ENCODE measurements at regions not wholly inside any gene's neighbourhood (a gene's known extent, or its start where the extent isn't known, plus 50 kb on each side); places are given as distances from the start of the nearest gene placed in this dataset.

GRCh38 chr2:20507166-20507692 lies 60.4 kb downstream of the RHOB start:
- Histone ChIP-seq H3K4me1 (peaks cover 0 to 6% (median 3%) of the 10 kb centered on the region in 4 donors), H3K27ac (no peak overlapping the region), H3K36me3 (no peaks in the 10 kb centered on the region), H3K9me3 (no peaks in the 10 kb centered on the region), H3K27me3 (no peaks in the 10 kb centered on the region), H3K4me3 (no peak overlapping the region)
- 60 to 68% methylated on average over 5 of the region's 5 CpGs for WGBS, 2 donors
- TF ChIP-seq EP300 (IDR thresholded peaks at IDR 0.05) = no peak
- TF ChIP-seq POLR2AphosphoS5 (IDR thresholded peaks at IDR 0.05) = no peak
- no peak for TF ChIP-seq CTCF (IDR thresholded peaks at IDR 0.05)
- TF ChIP-seq POLR2A (IDR thresholded peaks at IDR 0.05) = no peak
- ATAC-seq (ENCODE audit: low FRiP score in 2 of 2) = peak in 1 of 2 donors; percentile 5
- DNase-seq = no peak

DNA sequence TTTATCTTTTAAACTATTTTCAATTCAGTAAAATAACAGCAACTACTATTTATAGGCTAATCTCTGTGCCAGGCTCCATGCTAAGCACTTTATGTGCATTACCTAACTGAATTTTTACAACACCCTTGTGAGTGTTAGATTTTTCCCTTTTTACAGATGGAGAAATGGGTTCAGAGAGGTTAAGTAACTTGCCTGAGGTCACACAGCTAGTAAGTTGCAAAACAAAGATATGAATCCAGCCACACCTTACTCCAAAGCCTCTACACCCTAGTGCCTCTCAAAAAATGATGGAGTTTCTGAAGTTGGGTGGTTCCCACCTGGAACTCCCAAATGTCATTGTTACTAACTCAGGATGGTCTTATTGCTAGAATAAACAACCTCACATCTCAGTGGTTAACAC lies 60.8 kb downstream of the RHOB start:
- TF ChIP-seq EP300 (IDR thresholded peaks at IDR 0.05) (no peak), POLR2A (IDR thresholded peaks at IDR 0.05) (no peak), POLR2AphosphoS5 (IDR thresholded peaks at IDR 0.05) (no peak), CTCF (IDR thresholded peaks at IDR 0.05) (no peak)
- H3K27me3 ChIP-seq = no peaks in the 10 kb centered on the region
- no peak for DNase-seq
- H3K27ac ChIP-seq = no peak overlapping the region
- no peak overlapping the region for H3K4me3 ChIP-seq
- H3K4me1 ChIP-seq = peaks cover 0 to 6% (median 3%) of the 10 kb centered on the region in 4 donors
- no peaks in the 10 kb centered on the region for H3K36me3 ChIP-seq
- no peak for ATAC-seq (ENCODE audit: low FRiP score in 2 of 2)
- no peaks in the 10 kb centered on the region for H3K9me3 ChIP-seq

DNA sequence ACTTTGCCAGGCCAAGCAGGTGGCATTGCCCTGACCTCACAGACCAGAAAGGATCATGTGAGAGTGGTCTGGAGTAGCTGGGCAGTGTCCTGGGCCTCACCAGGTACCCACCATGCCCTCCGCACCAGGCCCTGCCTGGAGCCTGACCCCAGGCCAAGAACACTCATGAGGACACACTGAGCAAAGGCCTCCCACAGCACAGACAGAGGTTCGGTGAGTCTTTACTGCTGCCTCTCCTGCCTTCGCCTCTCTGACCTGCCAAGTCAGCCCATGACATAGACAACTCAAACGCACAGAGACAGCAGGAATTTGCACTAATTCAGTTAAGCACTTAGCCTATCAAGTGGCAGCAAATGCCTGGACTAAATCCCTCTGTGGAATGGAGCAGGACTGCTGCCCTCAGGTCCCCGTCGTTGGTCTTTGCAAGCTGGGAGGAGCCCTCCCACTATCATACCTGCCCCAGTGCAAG lies 62.5 kb downstream of the RHOB start:
- H3K27me3 ChIP-seq = no peaks in the 10 kb centered on the region
- ATAC-seq (ENCODE audit: low FRiP score in 2 of 2) (no peak), DNase-seq (no peak)
- peaks cover 0 to 6% (median 3%) of the 10 kb centered on the region in 4 donors for H3K4me1 ChIP-seq
- H3K9me3 ChIP-seq = no peaks in the 10 kb centered on the region
- no peak overlapping the region for H3K27ac ChIP-seq
- 90% methylated on average over 6 of the region's 6 CpGs; no CpG with 5 or more reads in 1 of the 2 donors for WGBS, 2 donors
- H3K36me3 ChIP-seq = no peaks in the 10 kb centered on the region
- no peak overlapping the region for H3K4me3 ChIP-seq
- TF ChIP-seq POLR2AphosphoS5 (IDR thresholded peaks at IDR 0.05) (no peak), EP300 (IDR thresholded peaks at IDR 0.05) (no peak), POLR2A (IDR thresholded peaks at IDR 0.05) (no peak), CTCF (IDR thresholded peaks at IDR 0.05) (no peak)

- DNase-seq = peak; percentile 90
- no peak for TF ChIP-seq CTCF (IDR thresholded peaks at IDR 0.05)
- TF ChIP-seq POLR2A (IDR thresholded peaks at IDR 0.05) = no peak
- no peak for TF ChIP-seq POLR2AphosphoS5 (IDR thresholded peaks at IDR 0.05)
- no peak for TF ChIP-seq EP300 (IDR thresholded peaks at IDR 0.05)
- peak; percentile 47 to 82 for ATAC-seq (ENCODE audit: low FRiP score in 2 of 2)
- Histone ChIP-seq H3K36me3 (no peaks in the 10 kb centered on the region), H3K4me3 (no peak overlapping the region), H3K9me3 (no peaks in the 10 kb centered on the region), H3K4me1 (peaks cover 0 to 6% (median 3%) of the 10 kb centered on the region in 4 donors), H3K27ac (no peak overlapping the region), H3K27me3 (no peaks in the 10 kb centered on the region)
- 58 to 71% methylated on average over 15 of the region's 15 CpGs for WGBS, 2 donors
These were observed 63.1 kb downstream of the RHOB start for GRCh38 chr2:20509770-20510490.

Measured in upper lobe of left lung (tissue), 6 donors.